B cell (primary cell): ENCODE measurements at regions not wholly inside any gene's neighbourhood (a gene's known extent, or its start where the extent isn't known, plus 50 kb on each side); places are given as distances from the start of the nearest gene placed in this dataset.

Experiments
- ATAC-seq: fragments of 200-7000 bp; cut with Tn5 transposase; one replicate; pipeline ENCODE4 v1.10.0; 2021; ENCODE audit warnings: low read depth, mild to moderate bottlenecking, moderate number of reproducible peaks, moderate library complexity
- CTCF ChIA-PET: fragments of 350-600 bp; sonication (Branson Sonifier 250); formaldehyde crosslinking; loops from one replicate; lab custom pipeline; 2021; ENCODE audit warnings: antibody characterized with exemption, inconsistent platforms; lab: Charles Lee
- POLR2A ChIA-PET: fragments of 350-600 bp; sonication (Branson Sonifier 250); formaldehyde crosslinking; loops from one replicate; lab custom pipeline; 2021; ENCODE audit warnings: antibody characterized with exemption; lab: Charles Lee
- DNase-seq: peaks from one replicate; pipeline ENCODE4 v3.0.0; 2013
- H2AFZ ChIP-seq: 2 replicates; pipeline ENCODE4 v1.6.1; 2012; ENCODE audit warnings: mild to moderate bottlenecking, low read depth, low read length; ENCODE audit not compliant: insufficient read depth, poor library complexity, severe bottlenecking
- H3K27ac ChIP-seq, 2 donors: 1 replicate in 1 of 2; 2 replicates in 1 of 2; pipeline ENCODE4 v1.5.1; 2012 to 2013; ENCODE audit warnings: low read length in 2 of 2, mild to moderate bottlenecking in 2 of 2, moderate library complexity in 1 of 2
- H3K27me3 ChIP-seq, 4 experiments: fragments of 200-600 bp in 1 of 4; sonication (generic) in 1 of 4; replicated peaks in 1 of 4; 1 replicate in 2 of 4; 2 replicates in 2 of 4; pipeline versions ENCODE4 v1.6.1 to v1.7.0; 2013 to 2016; ENCODE audit warnings: low read length in 3 of 4, mild to moderate bottlenecking in 2 of 4, mixed read lengths in 1 of 4, moderate library complexity in 1 of 4; ENCODE audit not compliant: insufficient read depth in 4 of 4, control insufficient read depth in 3 of 4; ENCODE audit errors: control extremely low read depth in 1 of 4
- H3K36me3 ChIP-seq, 2 experiments: replicated peaks in 1 of 2; 1 replicate in 1 of 2; 2 replicates in 1 of 2; pipeline versions ENCODE4 v1.6.1 to v1.7.1; 2013; ENCODE audit warnings: low read length in 1 of 2; ENCODE audit not compliant: insufficient read depth in 2 of 2, control insufficient read depth in 1 of 2; ENCODE audit errors: control extremely low read depth in 1 of 2, extremely low read depth in 1 of 2
- H3K4me1 ChIP-seq, 2 donors: fragments of 200-600 bp in 1 of 2; sonication (generic) in 1 of 2; 1 replicate in 1 of 2; 2 replicates in 1 of 2; pipeline versions ENCODE4 v1.5.1 to v1.6.1; 2013 to 2017; ENCODE audit warnings: low read length in 2 of 2; ENCODE audit not compliant: control insufficient read depth in 2 of 2, insufficient read depth in 2 of 2
- H3K4me2 ChIP-seq: replicated peaks from 2 replicates; pipeline ENCODE3; 2012; ENCODE audit warnings: mild to moderate bottlenecking, low read depth, low read length; ENCODE audit not compliant: poor library complexity, severe bottlenecking
- H3K4me3 ChIP-seq, 5 experiments: fragments of 200-600 bp in 1 of 5; sonication (generic) in 1 of 5; 1 replicate in 3 of 5; 2 replicates in 2 of 5; pipeline versions ENCODE4 v1.5.1 to v1.7.0; 2011 to 2016; ENCODE audit warnings: low read length in 4 of 5, mild to moderate bottlenecking in 4 of 5, low read depth in 2 of 5, control low read depth in 1 of 5, moderate library complexity in 1 of 5; ENCODE audit not compliant: insufficient read depth in 1 of 5; ENCODE audit errors: control extremely low read depth in 1 of 5, extremely low read depth in 1 of 5
- H3K79me2 ChIP-seq: fragments of 200-600 bp; sonication (generic); one replicate; pipeline ENCODE4 v1.6.0; 2016; ENCODE audit warnings: low read length; ENCODE audit not compliant: control insufficient read depth, insufficient read depth
- H3K9ac ChIP-seq: fragments of 200-600 bp; sonication (generic); 2 replicates; pipeline ENCODE4 v1.6.1; 2017; ENCODE audit warnings: mild to moderate bottlenecking, low read length, moderate library complexity
- H3K9me3 ChIP-seq, 3 donors: one replicate each; pipeline versions ENCODE4 v1.6.1 to v1.7.1; 2013; ENCODE audit warnings: low read length in 2 of 3; ENCODE audit not compliant: control insufficient read depth in 2 of 3, insufficient read depth in 1 of 3; ENCODE audit errors: control extremely low read depth in 1 of 3
- H4K20me1 ChIP-seq: 2 replicates; pipeline ENCODE4 v1.6.0; 2012; ENCODE audit warnings: mild to moderate bottlenecking, low read length; ENCODE audit not compliant: insufficient read depth, control insufficient read depth, poor library complexity, severe bottlenecking
- H3K27ac Mint-ChIP-seq: one replicate; pipeline ENCODE4 v1.8.0; 2021; ENCODE audit warnings: mixed read lengths
- H3K27me3 Mint-ChIP-seq: one replicate; pipeline ENCODE4 v1.8.0; 2021; ENCODE audit warnings: mixed read lengths
- H3K4me1 Mint-ChIP-seq: one replicate; pipeline ENCODE4 v1.8.0; 2021; ENCODE audit warnings: mixed read lengths
- H3K4me3 Mint-ChIP-seq: one replicate; pipeline ENCODE4 v1.8.0; 2021; ENCODE audit warnings: mixed read lengths
- H3K9me3 Mint-ChIP-seq: one replicate; pipeline ENCODE4 v1.8.0; 2022; ENCODE audit warnings: mixed read lengths; ENCODE audit not compliant: insufficient read depth
- EZH2 ChIP-seq: IDR thresholded peaks from 2 replicates; pipeline ENCODE4 v1.6.1; 2012; ENCODE audit warnings: borderline replicate concordance, low read depth, mild to moderate bottlenecking, moderate library complexity, low read length; ENCODE audit not compliant: insufficient read depth, poor library complexity, severe bottlenecking
- WGBS: methylation state at CpG from one replicate; pipeline ENCODE4 v1.1.5; 2013; ENCODE audit warnings: missing lambda C conversion rate; ENCODE audit not compliant: insufficient coverage; 5-methylcytosine and 5-hydroxymethylcytosine counted together
- intact Hi-C: fragments of 100-400 bp; cut with micrococcal nuclease; formaldehyde crosslinking; loops from one replicate; pipeline ENCODE4 v1.10.0; 2022
- TF ChIP-seq, protein P1 (sequence below): fragments of 200-600 bp; IDR thresholded peaks from one replicate; pipeline ENCODE4 v1.8.0; 2022; ENCODE audit warnings: antibody characterized with exemption, mild to moderate bottlenecking

GRCh38 chr21:16311229-16311628 lies 581.4 kb downstream of the USP25 start:
- H3K27me3 ChIP-seq: no peaks in the 10 kb centered on the region
- H3K4me1 Mint-ChIP-seq: no peaks in the 10 kb centered on the region
- H2AFZ ChIP-seq: no peak overlapping the region
- H3K27me3 Mint-ChIP-seq: no peaks in the 10 kb centered on the region
- TF ChIP-seq, protein P1, sequence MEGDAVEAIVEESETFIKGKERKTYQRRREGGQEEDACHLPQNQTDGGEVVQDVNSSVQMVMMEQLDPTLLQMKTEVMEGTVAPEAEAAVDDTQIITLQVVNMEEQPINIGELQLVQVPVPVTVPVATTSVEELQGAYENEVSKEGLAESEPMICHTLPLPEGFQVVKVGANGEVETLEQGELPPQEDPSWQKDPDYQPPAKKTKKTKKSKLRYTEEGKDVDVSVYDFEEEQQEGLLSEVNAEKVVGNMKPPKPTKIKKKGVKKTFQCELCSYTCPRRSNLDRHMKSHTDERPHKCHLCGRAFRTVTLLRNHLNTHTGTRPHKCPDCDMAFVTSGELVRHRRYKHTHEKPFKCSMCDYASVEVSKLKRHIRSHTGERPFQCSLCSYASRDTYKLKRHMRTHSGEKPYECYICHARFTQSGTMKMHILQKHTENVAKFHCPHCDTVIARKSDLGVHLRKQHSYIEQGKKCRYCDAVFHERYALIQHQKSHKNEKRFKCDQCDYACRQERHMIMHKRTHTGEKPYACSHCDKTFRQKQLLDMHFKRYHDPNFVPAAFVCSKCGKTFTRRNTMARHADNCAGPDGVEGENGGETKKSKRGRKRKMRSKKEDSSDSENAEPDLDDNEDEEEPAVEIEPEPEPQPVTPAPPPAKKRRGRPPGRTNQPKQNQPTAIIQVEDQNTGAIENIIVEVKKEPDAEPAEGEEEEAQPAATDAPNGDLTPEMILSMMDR: no peak
- no peak for TF ChIP-seq EZH2
- no peaks in the 10 kb centered on the region for H3K79me2 ChIP-seq
- no peak overlapping the region for H3K4me3 ChIP-seq
- no peaks in the 10 kb centered on the region for H4K20me1 ChIP-seq
- no peak overlapping the region for H3K9ac ChIP-seq
- H3K9me3 ChIP-seq: no peaks in the 10 kb centered on the region
- H3K4me3 Mint-ChIP-seq: no peak overlapping the region
- no peak overlapping the region for H3K27ac ChIP-seq
- H3K4me1 ChIP-seq: no peaks in the 10 kb centered on the region
- intact Hi-C loops: no loop called here
- no peaks in the 10 kb centered on the region for H3K9me3 Mint-ChIP-seq
- POLR2A ChIA-PET: no interaction called here
- no CpG with 5 or more reads among the region's 3 CpGs for WGBS
- no peak overlapping the region for H3K4me2 ChIP-seq
- DNase-seq (no peak), ATAC-seq (no peak)
- CTCF ChIA-PET: no interaction called here
- H3K27ac Mint-ChIP-seq: no peak overlapping the region
- no peaks in the 10 kb centered on the region for H3K36me3 ChIP-seq

- Mint-ChIP-seq H3K4me3 (no peak overlapping the region), H3K9me3 (no peaks in the 10 kb centered on the region), H3K4me1 (no peaks in the 10 kb centered on the region), H3K27ac (no peak overlapping the region), H3K27me3 (no peaks in the 10 kb centered on the region)
- DNase-seq (no peak), ATAC-seq (no peak)
- TF ChIP-seq, protein P1: no peak
- no peak for TF ChIP-seq EZH2
- Histone ChIP-seq H3K27ac (no peak overlapping the region), H3K4me3 (no peak overlapping the region), H4K20me1 (no peaks in the 10 kb centered on the region), H2AFZ (no peak overlapping the region), H3K9me3 (no peaks in the 10 kb centered on the region), H3K9ac (no peak overlapping the region), H3K27me3 (no peaks in the 10 kb centered on the region), H3K36me3 (no peaks in the 10 kb centered on the region), H3K4me1 (no peaks in the 10 kb centered on the region), H3K79me2 (no peaks in the 10 kb centered on the region), H3K4me2 (no peak overlapping the region)
- intact Hi-C loops: no loop called here
- ChIA-PET CTCF (no interaction called here), POLR2A (no interaction called here)
Measured at GRCh38 chr21:16312321-16312720, 582.5 kb downstream of the USP25 start.
